ENCODE measurements at regions not wholly inside any gene's neighbourhood (a gene's known extent, or its start where the extent isn't known, plus 50 kb on each side); places are given as distances from the start of the nearest gene placed in this dataset.

DNA sequence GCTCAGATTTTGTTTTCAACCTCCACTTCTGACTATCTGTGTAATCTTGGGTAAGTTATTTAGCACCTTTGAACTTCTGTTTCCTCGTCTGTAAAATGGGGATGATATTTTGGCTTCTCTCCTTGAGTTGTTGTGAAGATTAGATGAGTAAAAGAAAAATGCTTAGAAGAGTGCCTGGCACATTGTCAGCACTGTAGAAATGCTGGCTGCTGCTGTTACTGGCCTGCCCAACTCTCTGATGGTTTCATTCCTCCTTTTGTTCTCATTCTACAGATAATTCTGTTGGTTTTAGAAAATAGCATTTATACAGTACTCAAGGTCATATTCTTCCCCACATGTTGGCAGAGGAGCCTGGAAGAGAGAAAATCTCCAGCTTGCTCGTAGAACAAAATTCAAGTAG lies 547.2 kb upstream of the JAG1 start:
- CTCF ChIA-PET, result interaction anchor here (1.0 kb wide), 1 partner anchor 16 kb away, joined by 3 read pairs; no protein-coding TSS in a partner anchor
- no peaks in the 10 kb centered on the region for H3K27me3 Mint-ChIP-seq (ENCODE audit: low read depth)
- DNase-seq (ENCODE audit: low spot score) (no peak), ATAC-seq (no peak)
- H3K4me1 Mint-ChIP-seq, result no peaks in the 10 kb centered on the region
- TF ChIP-seq ZNF317 (CRISPR knock-in tag; IDR thresholded peaks at IDR 0.05; ENCODE audit: borderline replicate concordance, low read depth), result no peak
- TF ChIP-seq, protein P1, sequence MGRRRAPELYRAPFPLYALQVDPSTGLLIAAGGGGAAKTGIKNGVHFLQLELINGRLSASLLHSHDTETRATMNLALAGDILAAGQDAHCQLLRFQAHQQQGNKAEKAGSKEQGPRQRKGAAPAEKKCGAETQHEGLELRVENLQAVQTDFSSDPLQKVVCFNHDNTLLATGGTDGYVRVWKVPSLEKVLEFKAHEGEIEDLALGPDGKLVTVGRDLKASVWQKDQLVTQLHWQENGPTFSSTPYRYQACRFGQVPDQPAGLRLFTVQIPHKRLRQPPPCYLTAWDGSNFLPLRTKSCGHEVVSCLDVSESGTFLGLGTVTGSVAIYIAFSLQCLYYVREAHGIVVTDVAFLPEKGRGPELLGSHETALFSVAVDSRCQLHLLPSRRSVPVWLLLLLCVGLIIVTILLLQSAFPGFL (CRISPR knock-in tag; IDR thresholded peaks at IDR 0.05; ENCODE audit: borderline replicate concordance), result no peak
- H3K9me3 Mint-ChIP-seq, result no peaks in the 10 kb centered on the region
- H3K36me3 Mint-ChIP-seq, result no peaks in the 10 kb centered on the region
- H3K27ac Mint-ChIP-seq, result no peak overlapping the region
- H3K4me3 Mint-ChIP-seq, result no peak overlapping the region
- POLR2A ChIA-PET, result no interaction called here

GRCh38 chr20:11222243-11222642 lies 548.4 kb upstream of the JAG1 start:
- Mint-ChIP-seq H3K9me3 (no peaks in the 10 kb centered on the region), H3K4me3 (no peak overlapping the region), H3K27ac (no peak overlapping the region), H3K27me3 (ENCODE audit: low read depth) (no peaks in the 10 kb centered on the region), H3K36me3 (no peaks in the 10 kb centered on the region), H3K4me1 (no peaks in the 10 kb centered on the region)
- ChIA-PET CTCF (interaction anchor here (2.4 kb wide), 1 partner anchor 17 kb away, joined by 9 read pairs; no protein-coding TSS in a partner anchor), POLR2A (no interaction called here)
- DNase-seq (ENCODE audit: low spot score) (no peak), ATAC-seq (no peak)
- TF ChIP-seq, protein P1 (CRISPR knock-in tag; IDR thresholded peaks at IDR 0.05; ENCODE audit: borderline replicate concordance), result no peak
- TF ChIP-seq, protein P2, sequence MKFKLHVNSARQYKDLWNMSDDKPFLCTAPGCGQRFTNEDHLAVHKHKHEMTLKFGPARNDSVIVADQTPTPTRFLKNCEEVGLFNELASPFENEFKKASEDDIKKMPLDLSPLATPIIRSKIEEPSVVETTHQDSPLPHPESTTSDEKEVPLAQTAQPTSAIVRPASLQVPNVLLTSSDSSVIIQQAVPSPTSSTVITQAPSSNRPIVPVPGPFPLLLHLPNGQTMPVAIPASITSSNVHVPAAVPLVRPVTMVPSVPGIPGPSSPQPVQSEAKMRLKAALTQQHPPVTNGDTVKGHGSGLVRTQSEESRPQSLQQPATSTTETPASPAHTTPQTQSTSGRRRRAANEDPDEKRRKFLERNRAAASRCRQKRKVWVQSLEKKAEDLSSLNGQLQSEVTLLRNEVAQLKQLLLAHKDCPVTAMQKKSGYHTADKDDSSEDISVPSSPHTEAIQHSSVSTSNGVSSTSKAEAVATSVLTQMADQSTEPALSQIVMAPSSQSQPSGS (CRISPR knock-in tag; IDR thresholded peaks at IDR 0.05; ENCODE audit: borderline replicate concordance, low read depth), result no peak
- no peak for TF ChIP-seq ZSCAN18 (CRISPR knock-in tag; IDR thresholded peaks at IDR 0.05)
- no peak for TF ChIP-seq MXD4 (CRISPR knock-in tag; IDR thresholded peaks at IDR 0.05; ENCODE audit: borderline replicate concordance)

GRCh38 chr20:11227602-11228001 lies 553.8 kb upstream of the JAG1 start:
- DNase-seq (ENCODE audit: low spot score) (no peak), ATAC-seq (no peak)
- Mint-ChIP-seq H3K27ac (no peak overlapping the region), H3K27me3 (ENCODE audit: low read depth) (no peaks in the 10 kb centered on the region), H3K4me3 (no peak overlapping the region), H3K4me1 (peaks cover 11% of the 10 kb centered on the region), H3K36me3 (no peaks in the 10 kb centered on the region), H3K9me3 (no peaks in the 10 kb centered on the region)
- ChIA-PET POLR2A (no interaction called here), CTCF (no interaction called here)
- TF ChIP-seq ZNF671 (CRISPR knock-in tag; IDR thresholded peaks at IDR 0.05) (no peak), ZNF416 (CRISPR knock-in tag; IDR thresholded peaks at IDR 0.05) (no peak), SMAD3 (CRISPR knock-in tag; IDR thresholded peaks at IDR 0.05; ENCODE audit: borderline replicate concordance) (no peak), NFYB (CRISPR knock-in tag; conservative IDR thresholded peaks at IDR 0.05; ENCODE audit: low read depth) (no peak), ETV6 (CRISPR knock-in tag; IDR thresholded peaks at IDR 0.05) (no peak), FOXK1 (CRISPR knock-in tag; IDR thresholded peaks at IDR 0.05) (no peak), GRHL2 (CRISPR knock-in tag; IDR thresholded peaks at IDR 0.05; ENCODE audit: insufficient replicate concordance, severe bottlenecking) (no peak), GTF2I (CRISPR knock-in tag; conservative IDR thresholded peaks at IDR 0.05) (no peak), PRDM15 (CRISPR knock-in tag; IDR thresholded peaks at IDR 0.05) (no peak), HMGXB4 (CRISPR knock-in tag; IDR thresholded peaks at IDR 0.05) (no peak), ELF4 (CRISPR knock-in tag; IDR thresholded peaks at IDR 0.05; ENCODE audit: low read depth) (no peak), KAT7 (CRISPR knock-in tag; IDR thresholded peaks at IDR 0.05; ENCODE audit: borderline replicate concordance) (no peak), NFATC4 (CRISPR knock-in tag; IDR thresholded peaks at IDR 0.05) (no peak), IRF2 (CRISPR knock-in tag; IDR thresholded peaks at IDR 0.05; ENCODE audit: borderline replicate concordance, low read depth) (no peak)
- TF ChIP-seq, protein P2 (CRISPR knock-in tag; IDR thresholded peaks at IDR 0.05; ENCODE audit: borderline replicate concordance, low read depth), result no peak
